ENCODE measurements at regions not wholly inside any gene's neighbourhood (a gene's known extent, or its start where the extent isn't known, plus 50 kb on each side); places are given as distances from the start of the nearest gene placed in this dataset.

- no peak for DNase-seq (ENCODE audit: low read depth in 2 of 3, low spot score in 2 of 3)
Measured at GRCh38 chr3:132183811-132184210, 133.4 kb upstream of the ACP3 start.

- no peak for DNase-seq (ENCODE audit: low read depth in 2 of 3, low spot score in 2 of 3)
Measured at GRCh38 chr3:132187746-132188145, 129.5 kb upstream of the ACP3 start.

GRCh38 chr3:132189601-132190000 is 127.6 kb upstream of the ACP3 start:
- no peak for DNase-seq (ENCODE audit: low read depth in 2 of 3, low spot score in 2 of 3)

GRCh38 chr3:132196113-132196512 is 121.1 kb upstream of the ACP3 start:
- DNase-seq (ENCODE audit: low read depth in 2 of 3, low spot score in 2 of 3) = no peak

GRCh38 chr3:132198516-132198915 is 118.7 kb upstream of the ACP3 start:
- no peak for DNase-seq (ENCODE audit: low read depth in 2 of 3, low spot score in 2 of 3)

- no peak for DNase-seq (ENCODE audit: low read depth in 2 of 3, low spot score in 2 of 3)
Measured at GRCh38 chr3:132199451-132199850, 117.8 kb upstream of the ACP3 start.

- DNase-seq (ENCODE audit: low read depth in 2 of 3, low spot score in 2 of 3) = no peak
Measured at GRCh38 chr3:132202586-132202985, 114.6 kb upstream of the ACP3 start.

GRCh38 chr3:132203889-132204596 is 113.2 kb upstream of the ACP3 start:
- DNase-seq (ENCODE audit: low read depth in 2 of 3, low spot score in 2 of 3) = peak in 1 of 3 donors; percentile 5

GRCh38 chr3:132205609-132206008 is 111.6 kb upstream of the ACP3 start:
- DNase-seq (ENCODE audit: low read depth in 2 of 3, low spot score in 2 of 3) = no peak

- DNase-seq (ENCODE audit: low read depth in 2 of 3, low spot score in 2 of 3) = no peak
Measured at GRCh38 chr3:132209855-132210254, 107.4 kb upstream of the ACP3 start.

GRCh38 chr3:132210476-132211346 is 106.5 kb upstream of the ACP3 start:
- DNase-seq (ENCODE audit: low read depth in 2 of 3, low spot score in 2 of 3) = peak in 2 of 3 donors; percentile 17 to 51

GRCh38 chr3:132211896-132212295 is 105.3 kb upstream of the ACP3 start:
- DNase-seq (ENCODE audit: low read depth in 2 of 3, low spot score in 2 of 3) = no peak

GRCh38 chr3:132218817-132219755 is 98.1 kb upstream of the ACP3 start:
- no peak for DNase-seq (ENCODE audit: low read depth in 2 of 3, low spot score in 2 of 3)

- DNase-seq (ENCODE audit: low read depth in 2 of 3, low spot score in 2 of 3) = no peak
Measured at GRCh38 chr3:132220986-132221385, 96.2 kb upstream of the ACP3 start.

- DNase-seq (ENCODE audit: low read depth in 2 of 3, low spot score in 2 of 3) = no peak
Measured at GRCh38 chr3:132222868-132223538, 94.2 kb upstream of the ACP3 start.

GRCh38 chr3:132225664-132226063 is 91.5 kb upstream of the ACP3 start:
- DNase-seq (ENCODE audit: low read depth in 2 of 3, low spot score in 2 of 3) = no peak

- DNase-seq (ENCODE audit: low read depth in 2 of 3, low spot score in 2 of 3) = no peak
Measured at GRCh38 chr3:132228923-132229322, 88.3 kb upstream of the ACP3 start.

GRCh38 chr3:132229641-132230040 is 87.6 kb upstream of the ACP3 start:
- DNase-seq (ENCODE audit: low read depth in 2 of 3, low spot score in 2 of 3) = no peak

- DNase-seq (ENCODE audit: low read depth in 2 of 3, low spot score in 2 of 3) = no peak
Measured at GRCh38 chr3:132230156-132231000, 86.8 kb upstream of the ACP3 start.

All from hematopoietic multipotent progenitor cell (in vitro differentiated cells).